Fibroblast of lung (primary cell): ENCODE measurements at regions not wholly inside any gene's neighbourhood (a gene's known extent, or its start where the extent isn't known, plus 50 kb on each side); places are given as distances from the start of the nearest gene placed in this dataset.

Source experiments
- DNase-seq, 2 donors: peaks; one replicate each; pipeline versions ENCODE4 v3.0.0 to v3.0.0-alpha.2; 2010; ENCODE audit warnings: low read depth in 2 of 2
- H2AFZ ChIP-seq: 2 replicates; pipeline ENCODE4 v1.5.1; 2012; ENCODE audit warnings: low read length, control low read depth, inconsistent platforms
- H3K27ac ChIP-seq: 2 replicates; pipeline ENCODE4 v1.5.1; 2011; ENCODE audit warnings: low read length, control low read depth; ENCODE audit not compliant: insufficient read depth
- H3K27me3 ChIP-seq: 2 replicates; pipeline ENCODE4 v1.5.1; 2011; ENCODE audit warnings: mild to moderate bottlenecking, low read length; ENCODE audit not compliant: control insufficient read depth, insufficient read depth
- H3K36me3 ChIP-seq: 2 replicates; pipeline ENCODE4 v1.5.1; 2011; ENCODE audit warnings: low read length; ENCODE audit not compliant: control insufficient read depth, insufficient read depth
- H3K4me1 ChIP-seq: 2 replicates; pipeline ENCODE4 v1.5.1; 2011; ENCODE audit warnings: low read length; ENCODE audit not compliant: control insufficient read depth, insufficient read depth; ENCODE audit errors: extremely low read depth
- H3K4me2 ChIP-seq: 2 replicates; pipeline ENCODE4 v1.5.1; 2011; ENCODE audit warnings: low read length, control low read depth; ENCODE audit not compliant: insufficient read depth; ENCODE audit errors: extremely low read depth
- H3K4me3 ChIP-seq, 4 experiments: fragments of 200-600 bp in 1 of 4; sonication (generic) in 1 of 4; replicated peaks in 1 of 4; 2 replicates each; pipeline ENCODE4 v1.5.1; 2011 to 2016; ENCODE audit warnings: low read length in 4 of 4, low read depth in 3 of 4, mild to moderate bottlenecking in 3 of 4, control low read depth in 2 of 4, inconsistent platforms in 1 of 4, mixed read lengths in 1 of 4; ENCODE audit not compliant: insufficient read depth in 1 of 4; ENCODE audit errors: control extremely low read depth in 1 of 4
- H3K79me2 ChIP-seq: 2 replicates; pipeline ENCODE4 v1.5.1; 2012; ENCODE audit warnings: mild to moderate bottlenecking, low read length, inconsistent platforms; ENCODE audit not compliant: control insufficient read depth, insufficient read depth
- H3K9ac ChIP-seq: 2 replicates; pipeline ENCODE4 v1.5.1; 2011; ENCODE audit warnings: mild to moderate bottlenecking, low read length, control low read depth; ENCODE audit not compliant: insufficient read depth
- H3K9me3 ChIP-seq: 2 replicates; pipeline ENCODE4 v1.5.1; 2012; ENCODE audit warnings: low read depth, low read length; ENCODE audit not compliant: control insufficient read depth, insufficient read depth
- H4K20me1 ChIP-seq: 2 replicates; pipeline ENCODE4 v1.5.1; 2011; ENCODE audit warnings: low read length; ENCODE audit not compliant: control insufficient read depth, insufficient read depth; ENCODE audit errors: extremely low read depth
- CTCF ChIP-seq, 2 donors: IDR thresholded peaks in 1 of 2; conservative IDR thresholded peaks in 1 of 2; 1 replicate in 1 of 2; 2 replicates in 1 of 2; pipeline ENCODE4 v1.5.1; 2011 to 2012; ENCODE audit warnings: low read length in 2 of 2, control low read depth in 1 of 2, inconsistent platforms in 1 of 2, low read depth in 1 of 2, mild to moderate bottlenecking in 1 of 2
- EZH2 ChIP-seq: IDR thresholded peaks from 2 replicates; pipeline ENCODE4 v1.5.1; 2012; ENCODE audit warnings: low read length, control low read depth, mild to moderate bottlenecking; ENCODE audit errors: missing control alignments

DNA sequence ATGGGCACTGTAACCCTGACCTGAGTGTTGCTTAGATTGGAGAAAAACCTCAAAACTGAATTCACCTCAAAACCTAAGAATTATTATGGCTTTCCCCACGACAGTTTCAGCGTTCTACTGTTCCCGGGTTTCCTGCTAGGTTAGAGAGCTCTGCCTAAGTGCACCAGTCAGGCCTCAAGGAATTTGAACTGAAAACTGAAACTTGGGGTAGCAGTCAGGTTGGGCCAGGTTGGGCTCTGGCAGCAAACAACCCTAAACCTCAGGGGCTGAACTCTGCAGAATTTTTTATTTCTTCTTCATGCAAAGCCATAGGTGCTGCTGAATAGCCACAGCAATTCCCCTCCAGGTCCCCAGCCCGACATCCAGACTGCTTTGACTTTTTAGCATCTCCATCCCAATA lies 437.0 kb upstream of the PROX1 start:
- TF ChIP-seq CTCF (conservative IDR thresholded peaks at IDR 0.05 in 1 of 2, IDR thresholded peaks at IDR 0.05 in 1 of 2; ENCODE audit: low read depth in 1 of 2, low read length in 2 of 2) (no peak), EZH2 (no peak)
- Histone ChIP-seq H3K27ac (no peak overlapping the region), H3K79me2 (no peaks in the 10 kb centered on the region), H2AFZ (no peak overlapping the region), H3K9ac (no peak overlapping the region), H3K4me3 (no peak overlapping the region), H4K20me1 (no peaks in the 10 kb centered on the region), H3K4me1 (no peaks in the 10 kb centered on the region), H3K9me3 (no peaks in the 10 kb centered on the region), H3K36me3 (no peaks in the 10 kb centered on the region), H3K27me3 (no peaks in the 10 kb centered on the region), H3K4me2 (no peak overlapping the region)
- no peak for DNase-seq

GRCh38 chr1:213552045-213552444 lies 435.7 kb upstream of the PROX1 start:
- H2AFZ ChIP-seq, result no peak overlapping the region
- H3K27me3 ChIP-seq, result no peaks in the 10 kb centered on the region
- no peaks in the 10 kb centered on the region for H3K9me3 ChIP-seq
- H3K4me2 ChIP-seq, result no peak overlapping the region
- no peak overlapping the region for H3K27ac ChIP-seq
- no peak overlapping the region for H3K9ac ChIP-seq
- H3K4me1 ChIP-seq, result no peaks in the 10 kb centered on the region
- TF ChIP-seq EZH2, result no peak
- no peaks in the 10 kb centered on the region for H3K79me2 ChIP-seq
- no peaks in the 10 kb centered on the region for H4K20me1 ChIP-seq
- no peak overlapping the region for H3K4me3 ChIP-seq
- no peaks in the 10 kb centered on the region for H3K36me3 ChIP-seq
- DNase-seq, result no peak

- Histone ChIP-seq H3K79me2 (no peaks in the 10 kb centered on the region), H4K20me1 (no peaks in the 10 kb centered on the region), H3K9ac (no peak overlapping the region), H3K4me1 (no peaks in the 10 kb centered on the region), H3K36me3 (no peaks in the 10 kb centered on the region), H3K27me3 (no peaks in the 10 kb centered on the region), H3K4me3 (no peak overlapping the region), H3K4me2 (no peak overlapping the region), H2AFZ (no peak overlapping the region), H3K9me3 (no peaks in the 10 kb centered on the region), H3K27ac (no peak overlapping the region)
- TF ChIP-seq EZH2 (no peak), CTCF (conservative IDR thresholded peaks at IDR 0.05 in 1 of 2, IDR thresholded peaks at IDR 0.05 in 1 of 2; ENCODE audit: low read depth in 1 of 2, low read length in 2 of 2) (no peak)
- no peak for DNase-seq
These were observed 427.5 kb upstream of the PROX1 start for GRCh38 chr1:213560226-213560625.

DNA sequence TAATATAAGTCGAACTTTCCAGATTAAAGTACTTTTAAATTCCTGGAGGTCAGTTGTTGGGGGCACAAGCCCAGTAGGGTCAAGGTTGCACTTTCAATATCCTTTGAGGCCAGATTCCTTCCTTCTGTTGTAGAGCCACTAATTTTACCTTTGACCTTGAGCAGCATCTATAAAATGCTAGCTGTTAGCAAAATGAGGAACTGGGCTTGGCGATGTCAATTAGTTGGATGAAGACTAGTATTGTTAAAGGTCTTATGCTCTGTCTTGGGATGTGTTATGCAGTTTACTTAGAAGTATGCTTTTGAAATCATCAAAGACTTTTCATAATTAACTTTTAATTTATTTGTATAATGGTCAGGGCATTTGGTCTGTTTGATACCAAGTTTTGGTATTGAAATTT lies 425.9 kb upstream of the PROX1 start:
- no peaks in the 10 kb centered on the region for H4K20me1 ChIP-seq
- H3K9me3 ChIP-seq, result no peaks in the 10 kb centered on the region
- H3K9ac ChIP-seq, result no peak overlapping the region
- H3K36me3 ChIP-seq, result no peaks in the 10 kb centered on the region
- H3K79me2 ChIP-seq, result no peaks in the 10 kb centered on the region
- H3K27ac ChIP-seq, result no peak overlapping the region
- TF ChIP-seq CTCF (conservative IDR thresholded peaks at IDR 0.05 in 1 of 2, IDR thresholded peaks at IDR 0.05 in 1 of 2; ENCODE audit: low read depth in 1 of 2, low read length in 2 of 2) (no peak), EZH2 (no peak)
- no peak overlapping the region for H3K4me2 ChIP-seq
- no peak overlapping the region for H2AFZ ChIP-seq
- no peak overlapping the region for H3K4me3 ChIP-seq
- H3K4me1 ChIP-seq, result no peaks in the 10 kb centered on the region
- no peak for DNase-seq
- no peaks in the 10 kb centered on the region for H3K27me3 ChIP-seq
